H4 (cell line): ENCODE measurements at regions not wholly inside any gene's neighbourhood (a gene's known extent, or its start where the extent isn't known, plus 50 kb on each side); places are given as distances from the start of the nearest gene placed in this dataset.
"Not testable (repeated sequence)": the region's sequence is repeated elsewhere in the genome, so short reads cannot be mapped to it uniquely, and the experiment has no call there.

Experiments used
- DNase-seq: peaks from one replicate; pipeline ENCODE4 v3.0.0-alpha.2; 2015; ENCODE audit warnings: low spot score

- no peak for DNase-seq
Measured at GRCh38 chr22:22977479-22978200, 90.0 kb downstream of the IGLL5 start.

- DNase-seq, result no peak
Measured at GRCh38 chr22:22978637-22979036, 91.0 kb downstream of the IGLL5 start.

GRCh38 chr22:22979121-22979724 is 91.1 kb upstream of the GNAZ start:
- DNase-seq, result no peak

- no peak for DNase-seq
Measured at GRCh38 chr22:22979954-22980353, 90.4 kb upstream of the GNAZ start.

GRCh38 chr22:22981670-22982571 is 88.4 kb upstream of the GNAZ start:
- no peak for DNase-seq

- DNase-seq, result no peak
Measured at GRCh38 chr22:22982616-22983015, 87.7 kb upstream of the GNAZ start.

- DNase-seq, result no peak
Measured at GRCh38 chr22:22983123-22983522, 87.2 kb upstream of the GNAZ start.

- DNase-seq, result no peak
Measured at GRCh38 chr22:22983816-22984215, 86.5 kb upstream of the GNAZ start.

GRCh38 chr22:22984967-22985366 is 85.4 kb upstream of the GNAZ start:
- DNase-seq, result no peak

- DNase-seq, result no peak
Measured at GRCh38 chr22:22986008-22986407, 84.3 kb upstream of the GNAZ start.

GRCh38 chr22:22986640-22987039 is 83.7 kb upstream of the GNAZ start:
- DNase-seq, result no peak

GRCh38 chr22:22988150-22988549 is 82.2 kb upstream of the GNAZ start:
- no peak for DNase-seq

GRCh38 chr22:22988785-22989184 is 81.5 kb upstream of the GNAZ start:
- DNase-seq, result no peak

GRCh38 chr22:22989856-22990255 is 80.5 kb upstream of the GNAZ start:
- no peak for DNase-seq

- not testable (repeated sequence) for DNase-seq
Measured at GRCh38 chr22:22990711-22991505, 79.4 kb upstream of the GNAZ start.

- no peak for DNase-seq
Measured at GRCh38 chr22:22992474-22992873, 77.8 kb upstream of the GNAZ start.

GRCh38 chr22:22993184-22993583 is 77.1 kb upstream of the GNAZ start:
- DNase-seq, result no peak

GRCh38 chr22:22995166-22995565 is 75.2 kb upstream of the GNAZ start:
- no peak for DNase-seq

GRCh38 chr22:22996511-22997261 is 73.6 kb upstream of the GNAZ start:
- no peak for DNase-seq

- DNase-seq, result no peak
Measured at GRCh38 chr22:22997262-22997898, 72.9 kb upstream of the GNAZ start.

GRCh38 chr22:22997988-22998387 is 72.3 kb upstream of the GNAZ start:
- DNase-seq, result no peak
